Renal pelvis (tissue), 1 donor: ENCODE measurements at regions not wholly inside any gene's neighbourhood (a gene's known extent, or its start where the extent isn't known, plus 50 kb on each side); places are given as distances from the start of the nearest gene placed in this dataset.
"Not testable (repeated sequence)": the region's sequence is repeated elsewhere in the genome, so short reads cannot be mapped to it uniquely, and the experiment has no call there.

Experiments
- DNase-seq: peaks from one replicate; pipeline ENCODE4 v3.0.0-alpha.2; 2013

DNA sequence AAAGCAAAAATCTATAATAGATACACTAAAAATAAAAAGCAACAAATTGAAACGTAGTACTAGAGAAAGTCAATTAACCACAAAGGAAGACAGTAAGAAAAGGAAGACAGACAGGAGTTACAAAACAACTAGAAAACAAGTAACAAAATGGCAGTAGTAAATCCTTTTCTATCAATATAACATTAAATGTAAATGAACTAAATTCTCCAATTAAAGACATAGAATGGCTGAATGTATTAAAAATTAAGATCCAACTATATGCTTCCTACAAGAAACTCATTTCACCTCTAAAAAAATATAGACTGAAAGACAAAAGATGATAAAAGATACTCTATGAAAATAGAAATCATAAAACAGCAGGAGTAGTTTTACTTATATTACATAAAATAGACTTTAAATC lies 79.1 kb downstream of the CTH start:
- DNase-seq, result no peak

DNA sequence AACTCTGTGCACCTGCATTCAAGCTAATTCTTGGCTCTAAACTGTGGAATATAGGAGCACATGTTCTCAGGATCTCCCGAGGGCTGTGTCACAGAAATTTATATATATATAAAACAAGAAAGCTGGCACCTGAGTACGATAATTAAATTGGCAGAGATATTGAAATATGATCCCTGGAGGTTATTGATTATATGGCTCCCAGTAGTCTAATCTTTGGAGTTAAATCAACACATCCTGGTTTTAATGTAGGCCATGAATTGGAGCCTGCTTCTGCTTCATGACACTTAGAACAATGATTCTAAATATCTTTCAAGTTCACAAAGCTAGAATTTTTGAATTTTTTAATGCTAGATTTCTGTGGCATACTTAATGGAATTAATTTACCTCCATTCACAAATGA lies 84.3 kb downstream of the CTH start:
- DNase-seq, result no peak

DNA sequence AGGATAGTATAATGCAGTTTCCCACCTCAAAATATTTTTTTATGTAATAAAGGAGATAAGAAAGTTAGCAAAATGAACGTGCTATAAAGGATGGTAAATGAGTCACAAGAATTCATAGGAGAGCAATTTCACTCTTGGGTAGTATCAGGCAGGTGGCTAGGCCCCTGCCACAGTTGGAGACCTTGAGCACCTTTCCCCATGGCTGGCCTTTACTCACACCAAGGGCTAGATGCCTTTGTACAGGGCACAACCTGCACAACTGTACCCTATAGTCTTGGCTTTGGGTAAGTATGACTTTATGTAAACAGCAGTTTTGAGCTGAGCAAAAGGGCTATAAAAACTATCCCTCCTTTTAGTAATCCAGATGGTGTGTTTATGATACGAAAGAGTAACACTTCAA lies 85.1 kb downstream of the CTH start:
- DNase-seq, result no peak

DNA sequence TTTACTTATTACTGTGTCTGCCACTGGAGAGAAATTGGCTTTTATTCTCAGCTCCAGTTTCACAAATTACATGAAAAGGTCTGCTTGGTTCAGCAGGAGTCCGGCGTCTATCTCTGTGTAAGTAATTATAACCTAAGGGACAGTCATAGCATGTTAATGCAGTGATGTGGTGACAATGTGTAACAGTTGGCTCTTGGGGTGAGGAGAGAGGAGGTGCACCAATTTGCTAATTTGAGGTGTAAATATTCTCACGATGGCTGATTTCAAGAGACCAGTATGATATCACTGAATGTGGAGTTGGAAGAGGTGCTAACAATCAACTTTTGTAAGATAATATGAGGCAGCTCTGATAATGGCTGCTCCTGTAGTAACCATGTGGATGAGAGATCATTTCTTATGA lies 86.1 kb downstream of the CTH start:
- DNase-seq, result no peak

DNA sequence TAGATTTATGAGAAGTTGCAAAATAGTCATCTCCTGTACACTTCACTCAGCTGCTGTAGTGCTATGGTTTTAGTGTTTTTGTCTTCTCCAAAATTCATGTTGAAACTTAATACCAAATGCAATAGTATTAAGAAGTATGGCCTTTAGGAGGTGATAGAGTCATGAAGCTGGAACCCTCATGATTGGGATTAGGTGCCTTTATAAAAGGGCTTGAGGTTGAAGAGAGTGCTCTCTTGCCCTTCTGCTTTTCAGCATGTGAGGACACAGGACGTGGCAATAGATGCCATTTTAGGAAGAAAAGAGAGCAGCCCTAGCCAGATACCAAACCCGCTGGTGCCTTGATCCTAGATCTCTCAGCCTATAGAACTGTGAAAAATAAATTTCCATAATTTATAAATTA lies 87.6 kb downstream of the CTH start:
- no peak for DNase-seq

DNA sequence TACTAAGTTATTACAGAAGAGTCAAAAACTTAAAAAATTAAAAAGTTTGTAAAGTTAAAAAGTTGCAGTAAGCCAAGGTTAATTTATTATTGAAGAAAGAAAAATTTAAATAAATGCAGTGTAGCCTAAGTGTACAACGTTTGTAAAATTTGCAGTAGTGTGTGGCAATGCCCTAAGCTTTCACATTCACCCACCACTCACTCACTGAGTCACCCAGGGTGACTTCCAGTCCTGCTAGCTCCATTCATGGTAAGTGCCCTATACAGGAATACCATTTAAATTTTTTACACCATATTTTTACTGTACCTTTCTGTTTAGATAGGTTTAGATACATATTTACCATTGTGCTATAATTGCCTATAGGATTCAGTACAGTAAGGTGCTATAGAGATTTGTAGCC lies 88.6 kb downstream of the CTH start:
- no peak for DNase-seq

DNA sequence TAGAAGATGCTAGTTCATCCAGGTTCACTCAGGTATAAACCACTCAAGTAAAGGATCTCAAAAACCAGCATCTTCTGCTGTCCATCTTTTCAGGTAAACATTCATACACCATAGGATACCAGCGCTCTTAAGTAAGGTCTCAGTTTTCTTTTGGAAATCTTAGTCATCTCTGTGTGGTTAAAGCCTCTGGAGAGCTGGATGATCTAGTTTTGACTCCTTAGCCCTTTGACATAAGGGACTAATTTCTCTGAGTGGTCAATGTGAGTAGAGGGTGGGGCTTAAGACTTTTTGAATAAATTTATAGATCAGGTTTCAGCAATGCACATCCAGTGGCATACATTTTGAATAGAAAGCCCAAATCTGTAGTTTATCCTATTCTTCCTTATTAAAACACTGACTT lies 92.3 kb downstream of the CTH start:
- DNase-seq, result no peak

DNA sequence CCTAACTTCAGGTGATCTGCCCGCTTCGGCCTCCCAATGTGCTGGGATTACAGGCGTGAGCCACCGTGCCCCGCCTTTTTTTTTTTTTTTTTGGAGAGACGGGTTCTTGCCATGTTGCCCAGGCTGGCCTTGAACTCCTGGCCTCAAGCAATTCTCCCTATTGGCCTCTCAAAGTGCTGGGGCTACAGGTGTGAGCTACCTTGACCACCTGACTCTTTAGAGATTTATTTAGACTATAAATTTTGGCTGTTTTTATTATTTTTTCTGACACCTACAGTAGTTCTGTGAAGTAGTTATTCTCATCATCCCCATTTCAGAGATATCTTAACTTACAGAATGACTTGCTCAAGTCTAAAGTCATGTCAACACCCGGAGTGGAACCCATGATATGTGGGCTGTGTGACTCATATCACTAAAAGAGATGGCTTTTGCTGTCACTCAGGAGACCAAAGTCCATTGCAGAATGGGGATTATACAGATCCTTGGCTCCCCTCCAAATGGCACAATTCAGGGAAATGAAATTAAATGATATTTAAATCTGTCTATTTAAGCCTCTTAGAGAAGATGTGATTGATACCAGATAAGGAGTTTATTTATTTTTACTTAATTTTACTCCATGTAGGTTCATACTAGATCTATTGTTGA lies 93.2 kb downstream of the CTH start:
- DNase-seq, result no peak

DNA sequence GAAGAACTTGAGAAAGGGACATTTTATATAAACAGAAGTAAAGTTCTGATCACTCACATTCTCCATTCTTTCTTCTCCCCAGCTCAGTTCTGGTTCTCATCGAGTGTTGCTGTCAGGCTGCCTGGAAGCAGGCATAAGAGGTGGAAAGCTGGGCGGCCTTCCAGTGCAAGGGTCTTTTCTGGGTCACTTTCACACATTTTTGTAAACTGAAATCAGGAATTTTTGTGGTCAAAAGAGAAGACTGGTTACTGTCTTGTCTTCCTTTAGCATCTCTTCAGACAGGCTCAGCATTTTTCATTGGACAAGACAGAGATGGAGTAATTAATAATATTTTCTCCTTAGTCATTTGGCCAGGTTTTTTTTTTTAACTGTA lies 93.7 kb downstream of the CTH start:
- DNase-seq, result no peak

DNA sequence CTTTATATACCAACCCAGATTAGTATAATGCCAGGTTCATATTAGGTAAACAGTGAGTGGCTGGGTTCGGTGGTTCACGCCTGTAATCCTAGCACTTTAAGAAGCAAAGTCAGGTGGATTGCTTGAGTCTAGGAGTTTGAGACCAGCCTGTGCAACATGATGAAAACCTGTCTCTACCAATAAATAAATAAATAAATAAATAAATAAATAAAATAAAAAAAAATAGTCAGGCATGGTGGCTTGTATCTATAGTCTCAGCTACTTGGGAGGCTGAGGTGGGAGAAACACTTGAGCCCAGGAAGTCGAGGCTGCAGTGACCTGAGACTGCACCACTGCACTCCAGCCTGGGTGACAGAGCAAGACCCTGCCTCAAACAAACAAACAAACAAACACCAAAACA lies 96.9 kb downstream of the CTH start:
- not testable (repeated sequence) for DNase-seq

DNA sequence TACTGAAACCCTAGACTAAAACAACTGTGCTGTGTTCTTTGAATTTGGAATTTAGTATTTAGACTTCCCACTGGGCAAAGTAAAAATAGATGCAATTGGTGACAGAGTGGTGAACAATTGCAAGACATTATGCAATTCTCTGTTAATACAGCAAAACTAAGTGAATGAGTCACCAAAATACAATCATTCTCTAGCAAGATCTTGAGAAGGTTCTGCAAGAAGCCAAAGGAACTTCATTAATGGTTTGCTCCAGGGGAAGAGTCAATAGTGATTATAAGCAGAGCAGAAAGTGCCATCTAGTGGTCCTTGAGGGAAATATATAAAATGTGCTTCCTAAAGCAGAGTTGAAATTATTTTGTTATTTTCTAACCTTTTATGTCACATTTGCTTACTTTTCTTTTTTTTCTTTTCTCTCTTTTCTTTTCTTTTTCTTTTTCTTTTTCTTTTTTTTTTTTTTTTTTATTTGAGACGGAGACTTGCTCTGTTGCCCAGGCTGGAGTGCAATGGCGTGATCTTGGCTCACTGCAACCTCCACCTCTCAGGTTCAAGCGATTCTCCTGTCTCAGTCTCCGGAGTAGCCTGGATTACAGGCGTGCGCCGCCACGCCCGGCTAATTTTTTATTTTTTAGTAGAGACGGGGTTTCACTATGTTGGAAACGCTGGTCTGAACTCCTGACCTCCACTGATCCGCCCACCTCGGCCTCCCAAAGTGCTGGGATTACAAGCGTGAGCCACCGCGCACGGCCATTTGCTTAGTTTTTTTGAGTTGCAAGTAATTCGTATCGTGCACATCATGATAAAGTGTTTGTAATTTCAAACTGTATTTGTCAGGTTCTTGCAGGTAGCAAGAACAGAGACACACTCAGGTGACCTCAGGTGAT lies 99.2 kb downstream of the CTH start:
- DNase-seq, result peak; percentile 66

DNA sequence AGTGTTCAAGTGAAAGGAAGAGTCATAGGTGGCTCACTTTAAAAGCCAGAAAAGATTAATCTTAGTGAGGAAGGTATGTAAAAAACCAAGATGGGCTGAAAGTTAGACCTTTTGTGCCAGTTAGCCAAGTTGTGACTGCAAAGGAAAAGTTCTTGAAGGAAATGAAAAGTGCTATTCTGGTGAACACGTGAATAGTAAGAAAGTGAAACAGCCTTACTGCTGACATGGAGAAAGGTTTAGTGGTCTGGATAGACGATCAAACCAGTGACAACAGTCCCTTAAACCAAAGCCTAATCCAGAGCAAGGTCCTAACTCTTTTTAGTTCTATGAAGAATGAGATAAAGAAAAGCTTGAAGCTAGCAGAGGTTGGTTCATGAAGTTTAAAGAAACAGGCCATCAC lies 106.4 kb downstream of the CTH start:
- DNase-seq, result no peak

DNA sequence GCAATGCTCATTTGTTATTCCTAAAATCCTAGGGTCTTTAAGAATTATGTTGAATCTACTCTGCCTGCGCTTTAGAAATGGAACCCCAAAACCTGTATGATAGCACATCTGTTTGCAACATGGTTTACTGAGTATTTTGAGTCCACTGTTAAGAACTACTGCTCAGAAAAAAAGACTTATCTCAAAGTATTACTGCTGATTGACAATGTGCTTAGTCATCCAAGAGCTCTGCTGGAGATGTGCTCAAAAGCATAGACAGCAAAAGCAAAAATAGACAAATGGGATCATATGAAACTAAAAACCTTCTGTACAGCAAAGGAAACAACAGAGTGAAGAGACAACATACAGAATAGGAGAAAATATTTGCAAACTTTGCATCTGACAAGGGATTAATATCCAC lies 107.0 kb downstream of the CTH start:
- no peak for DNase-seq

DNA sequence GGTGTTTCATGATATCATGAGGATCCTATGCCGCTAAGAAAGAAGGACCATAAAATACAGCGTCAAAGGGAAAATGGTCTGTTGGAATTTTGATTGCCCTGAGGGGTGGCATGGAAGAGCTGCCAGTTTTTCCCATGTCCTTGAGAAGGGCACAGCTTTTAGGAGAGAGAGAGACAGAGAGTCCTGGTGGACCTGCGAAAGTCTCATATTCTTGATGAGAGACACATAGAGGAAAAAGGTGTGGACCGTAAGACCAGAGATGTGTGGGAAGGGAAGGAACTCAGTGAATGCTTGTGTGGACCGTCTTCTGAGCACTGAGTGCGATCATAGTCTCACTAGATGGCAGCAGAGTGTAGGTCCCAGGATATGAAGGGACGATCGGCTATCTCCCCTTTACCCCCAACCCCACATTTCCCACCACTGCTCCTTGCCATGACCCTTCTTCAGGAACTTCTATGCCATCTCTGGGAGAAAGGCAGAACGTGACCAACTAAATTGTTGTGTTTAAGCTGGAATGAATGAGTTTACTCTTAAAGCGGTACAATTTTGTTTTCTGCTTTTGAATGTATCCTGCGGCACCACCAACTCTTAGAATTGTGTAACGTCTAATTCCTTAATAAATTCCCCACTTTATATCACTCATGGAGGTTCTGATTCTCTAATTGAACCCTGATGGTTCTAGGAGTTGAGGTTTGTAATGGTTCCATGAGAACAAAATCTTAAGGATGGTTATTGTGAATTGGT lies 117.7 kb downstream of the CTH start:
- DNase-seq, result peak; percentile 21

DNA sequence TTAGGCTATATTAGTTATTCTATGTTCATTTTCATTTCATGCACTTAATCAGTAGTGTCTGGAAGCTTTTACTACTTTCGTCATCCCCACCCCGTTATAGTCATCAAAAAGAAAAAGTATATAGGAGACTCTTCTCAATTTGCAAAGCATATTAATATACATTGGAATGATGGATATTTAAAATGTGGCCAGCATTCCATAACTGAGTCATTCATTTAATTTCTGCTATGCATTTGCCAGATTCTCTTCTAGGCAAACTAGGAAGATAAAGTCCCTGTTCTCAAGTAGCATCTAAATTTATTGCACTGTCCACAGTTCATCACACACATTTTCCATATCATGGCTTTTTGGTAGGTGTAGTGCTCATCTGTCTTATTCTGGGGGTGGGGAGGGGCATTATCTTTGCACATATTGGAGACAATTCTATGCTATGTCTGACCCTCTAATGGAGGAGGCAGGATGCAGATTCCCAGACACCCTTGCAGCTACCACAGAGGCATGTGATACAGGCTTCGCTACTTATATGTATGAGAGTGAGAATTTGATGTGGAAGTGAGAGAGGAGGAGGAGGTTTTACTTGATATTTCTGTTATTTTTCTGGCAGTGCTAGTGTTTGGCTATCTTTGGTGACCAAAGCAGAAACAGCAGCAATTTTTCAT lies 125.8 kb downstream of the CTH start:
- no peak for DNase-seq

DNA sequence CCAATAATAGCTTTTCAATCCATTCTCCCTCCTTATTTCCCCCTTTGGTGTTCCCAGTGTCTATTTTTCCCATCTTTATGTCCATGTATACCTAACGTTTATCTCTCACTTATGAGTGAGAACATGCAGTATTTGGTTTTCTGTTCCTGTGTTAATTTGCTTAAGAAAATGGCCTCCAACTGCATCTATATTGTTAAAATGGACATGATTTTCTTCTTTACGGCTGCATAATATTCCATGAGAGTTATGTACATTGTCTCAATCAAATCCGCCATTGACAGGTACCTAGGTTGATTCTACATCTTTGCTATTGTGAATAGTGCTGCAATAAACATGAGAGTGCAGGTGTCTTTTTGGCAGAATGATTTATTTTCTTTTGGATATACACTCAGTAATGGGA lies 126.7 kb downstream of the CTH start:
- no peak for DNase-seq

DNA sequence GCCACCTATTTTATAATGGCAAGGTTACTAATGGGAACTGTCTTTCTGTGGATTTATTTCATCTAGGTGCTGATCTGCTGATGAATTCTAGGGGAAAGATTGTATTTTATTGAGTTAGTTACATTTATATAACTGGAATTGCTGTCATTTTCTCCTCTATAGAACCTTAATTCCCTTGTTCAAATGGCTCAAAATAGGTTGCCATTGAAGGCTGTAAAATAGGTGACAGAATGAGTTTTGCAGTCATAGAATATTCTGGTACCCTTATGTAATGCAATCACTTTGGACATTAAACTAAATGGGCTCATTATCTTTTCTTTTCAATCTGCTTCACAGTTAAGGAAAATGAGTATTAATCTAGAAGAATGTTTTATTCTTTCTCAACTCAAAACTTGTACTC lies 131.0 kb downstream of the CTH start:
- no peak for DNase-seq

DNA sequence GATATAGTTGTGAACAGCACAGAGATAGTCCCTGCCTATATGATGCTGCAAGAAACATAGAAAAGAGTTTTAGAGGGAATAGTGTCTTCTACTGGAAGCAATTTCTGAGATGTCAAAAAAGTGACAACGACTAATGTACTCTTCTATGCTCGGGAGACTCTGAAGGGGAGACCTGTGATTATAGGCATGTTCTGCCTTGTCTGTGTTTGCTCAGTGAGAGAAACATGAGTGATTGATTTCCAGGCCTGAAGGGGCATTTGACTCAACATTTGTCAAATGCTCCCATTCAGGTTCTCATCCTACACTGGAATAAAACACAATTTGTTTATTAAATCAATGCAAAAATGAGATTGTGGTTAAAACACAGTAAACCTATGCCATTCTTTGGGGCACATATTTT lies 131.8 kb downstream of the CTH start:
- no peak for DNase-seq

DNA sequence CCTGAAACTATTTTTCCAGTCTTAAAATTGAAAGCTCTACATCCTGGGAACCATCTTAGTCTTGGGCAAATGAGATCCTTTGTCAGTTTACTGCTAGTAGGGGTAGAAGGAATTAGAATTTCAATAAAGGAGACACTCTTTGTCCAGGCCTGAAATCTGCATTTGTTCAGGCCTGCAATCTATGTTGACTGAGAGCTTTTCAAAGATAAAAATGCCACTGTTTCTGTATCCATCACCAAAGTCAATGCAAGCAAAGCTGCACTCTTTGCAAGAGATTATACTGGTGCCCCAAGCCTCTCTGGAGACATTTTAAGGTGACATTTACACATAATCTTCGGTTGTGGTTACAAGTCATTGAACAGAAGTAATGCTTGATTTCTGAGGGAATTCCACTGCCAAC lies 135.7 kb downstream of the CTH start:
- DNase-seq, result no peak

DNA sequence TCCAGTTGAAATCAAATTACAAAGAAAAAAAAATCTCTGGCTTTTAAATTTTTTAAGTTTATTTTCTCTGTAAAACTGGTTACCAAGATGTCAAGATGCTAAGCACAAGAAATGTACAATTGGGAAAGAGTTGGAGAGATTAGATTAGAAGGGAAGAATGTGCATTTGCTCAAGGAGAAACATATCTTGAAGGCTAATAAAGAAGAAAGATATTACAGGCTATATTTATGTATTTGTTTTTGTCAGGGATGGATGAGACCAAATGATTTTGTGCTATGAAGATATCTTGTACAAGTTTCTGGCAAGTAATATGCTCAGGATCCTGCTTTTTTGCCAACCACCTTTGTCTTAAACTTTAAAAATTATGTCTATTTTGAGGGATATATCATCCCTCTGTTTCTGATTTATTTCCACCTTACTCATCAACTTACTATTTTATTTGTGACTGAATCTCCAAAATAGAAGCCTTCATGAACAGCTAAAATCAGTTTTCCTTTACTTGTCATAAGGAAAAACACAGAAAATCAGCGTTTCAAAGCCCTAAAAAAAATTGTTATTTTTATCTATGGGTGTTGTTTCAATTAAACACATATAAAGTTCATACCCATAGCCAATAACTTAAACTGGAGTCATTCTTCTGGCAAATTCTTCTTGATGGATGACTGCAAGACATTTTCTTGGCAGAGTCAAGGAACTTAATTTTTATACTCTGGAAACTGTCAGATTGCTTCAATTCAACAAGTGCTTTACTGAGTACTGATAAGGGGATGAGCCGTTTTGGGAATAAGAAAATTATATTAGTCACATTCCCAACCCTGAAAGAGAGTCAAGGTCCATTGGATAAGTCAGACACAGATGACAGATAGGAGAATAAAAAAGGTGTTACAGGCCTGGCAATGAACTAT lies 141.8 kb downstream of the CTH start:
- DNase-seq, result no peak

DNA sequence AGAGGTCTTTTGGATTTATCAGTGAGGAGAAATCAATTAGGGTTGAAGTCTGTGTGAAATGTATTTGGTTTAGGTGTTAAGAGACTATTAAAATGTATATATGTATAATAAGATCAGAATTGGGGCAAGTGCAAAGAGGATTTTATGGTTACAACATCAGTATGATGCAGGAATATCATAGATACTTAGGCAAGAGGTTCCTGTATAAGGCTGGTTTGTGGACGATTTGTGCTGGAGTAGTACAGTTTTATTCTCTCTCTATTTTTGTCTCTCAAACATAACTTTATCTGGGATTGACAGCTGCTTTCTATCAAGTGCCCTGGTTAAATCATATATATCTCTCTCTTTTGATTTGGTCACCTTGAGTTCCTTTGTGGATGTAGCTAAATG lies 142.5 kb downstream of the CTH start:
- no peak for DNase-seq

DNA sequence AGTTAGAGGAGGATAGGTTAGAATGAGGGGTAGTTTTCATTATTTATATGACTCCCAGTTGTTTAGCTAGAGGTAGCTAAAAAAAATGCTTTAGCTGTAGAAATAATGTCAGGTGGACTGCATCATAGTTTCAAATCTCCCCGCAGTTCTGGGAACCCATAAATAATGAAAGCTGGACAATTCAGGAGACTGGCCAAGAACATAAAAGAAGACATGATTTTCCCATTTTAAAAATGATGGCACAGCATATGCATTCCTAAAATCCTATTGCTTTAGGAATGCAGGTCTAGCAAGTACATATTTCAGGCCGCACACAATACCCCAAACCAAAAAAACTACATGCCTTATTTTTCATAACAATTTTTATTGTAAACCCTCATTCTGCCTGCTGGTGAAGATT lies 143.3 kb downstream of the CTH start:
- DNase-seq, result no peak
